Mammary epithelial cell (primary cell): ENCODE measurements at regions not wholly inside any gene's neighbourhood (a gene's known extent, or its start where the extent isn't known, plus 50 kb on each side); places are given as distances from the start of the nearest gene placed in this dataset.

Experiments used
- CTCF ChIP-seq, 2 donors: IDR thresholded peaks in 1 of 2; conservative IDR thresholded peaks in 1 of 2; 2 replicates each; pipeline ENCODE4 v1.5.1; 2011 to 2012; ENCODE audit warnings: inconsistent platforms in 2 of 2, low read length in 2 of 2, mild to moderate bottlenecking in 2 of 2, control low read depth in 1 of 2, low read depth in 1 of 2; ENCODE audit not compliant: insufficient read depth in 1 of 2; ENCODE audit errors: extremely low read depth in 1 of 2
- EZH2 ChIP-seq: IDR thresholded peaks from 2 replicates; pipeline ENCODE4 v1.6.1; 2012; ENCODE audit warnings: low read length, inconsistent platforms, borderline replicate concordance

DNA sequence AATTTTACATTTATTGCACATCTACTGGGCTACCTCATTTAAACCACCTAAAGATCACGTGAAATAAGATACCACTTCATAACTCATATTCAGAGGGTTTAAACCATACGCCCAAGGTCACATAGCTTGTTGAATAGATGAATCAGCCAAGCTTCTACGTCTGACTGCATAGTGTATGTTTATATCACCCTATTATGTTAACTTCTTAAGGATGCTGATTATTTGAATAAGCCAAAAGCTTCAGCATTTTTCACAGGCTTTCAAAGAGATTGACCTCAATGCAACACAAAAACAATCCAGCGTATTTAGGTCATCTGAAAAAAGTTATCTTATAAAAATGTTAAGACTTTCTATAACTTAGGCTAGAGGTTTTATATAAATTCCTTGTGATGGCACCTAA, 373.8 kb downstream of the TGFB2 start:
- TF ChIP-seq CTCF (conservative IDR thresholded peaks at IDR 0.05 in 1 of 2, IDR thresholded peaks at IDR 0.05 in 1 of 2; ENCODE audit: extremely low read depth in 1 of 2, insufficient read depth in 1 of 2, low read depth in 1 of 2, low read length in 2 of 2) (no peak), EZH2 (no peak)
